Testis (tissue), 2 donors: ENCODE measurements at regions not wholly inside any gene's neighbourhood (a gene's known extent, or its start where the extent isn't known, plus 50 kb on each side); places are given as distances from the start of the nearest gene placed in this dataset.

Experiments used
- DNase-seq: peaks from one replicate; pipeline ENCODE4 v3.0.0-alpha.2; 2019
- H3K27ac ChIP-seq, 2 donors: fragments of 200-600 bp; sonication (generic); one replicate each; pipeline ENCODE4 v1.5.1; 2019
- H3K27me3 ChIP-seq: fragments of 200-600 bp; sonication (generic); one replicate; pipeline ENCODE4 v1.5.1; 2019
- H3K36me3 ChIP-seq: fragments of 200-600 bp; sonication (generic); one replicate; pipeline ENCODE4 v1.5.1; 2017; ENCODE audit warnings: low read depth; ENCODE audit errors: missing control alignments
- H3K4me1 ChIP-seq: fragments of 200-600 bp; sonication (generic); one replicate; pipeline ENCODE4 v1.5.1; 2019
- H3K4me3 ChIP-seq, 2 donors: fragments of 200-600 bp; sonication (generic); one replicate each; pipeline ENCODE4 v1.5.1; 2017 to 2019
- H3K9me3 ChIP-seq: fragments of 200-600 bp; sonication (generic); one replicate; pipeline ENCODE4 v1.5.1; 2017
- POLR2A ChIP-seq: fragments of 450-650 bp; IDR thresholded peaks from one replicate; pipeline ENCODE4 v1.6.1; 2017; ENCODE audit warnings: antibody characterized with exemption, mild to moderate bottlenecking, moderate library complexity
- WGBS, 2 donors: methylation state at CpG; one replicate each; pipeline ENCODE4 v1.1.5; 2018; 5-methylcytosine and 5-hydroxymethylcytosine counted together
- intact Hi-C: fragments of 100-400 bp; cut with DNase I; formaldehyde crosslinking; loops from one replicate; pipeline ENCODE4 v1.15.1; 2023; ENCODE audit warnings: low total_unique reads
- TF ChIP-seq, protein P1 (sequence below), 3 experiments: fragments of 450-650 bp in 2 of 3; fragments of 200-600 bp in 1 of 3; sonication (generic) in 1 of 3; IDR thresholded peaks; one replicate each; pipeline ENCODE4 v1.5.1; 2016 to 2019; ENCODE audit warnings: antibody characterized with exemption in 3 of 3, mild to moderate bottlenecking in 2 of 3, moderate library complexity in 1 of 3

DNA sequence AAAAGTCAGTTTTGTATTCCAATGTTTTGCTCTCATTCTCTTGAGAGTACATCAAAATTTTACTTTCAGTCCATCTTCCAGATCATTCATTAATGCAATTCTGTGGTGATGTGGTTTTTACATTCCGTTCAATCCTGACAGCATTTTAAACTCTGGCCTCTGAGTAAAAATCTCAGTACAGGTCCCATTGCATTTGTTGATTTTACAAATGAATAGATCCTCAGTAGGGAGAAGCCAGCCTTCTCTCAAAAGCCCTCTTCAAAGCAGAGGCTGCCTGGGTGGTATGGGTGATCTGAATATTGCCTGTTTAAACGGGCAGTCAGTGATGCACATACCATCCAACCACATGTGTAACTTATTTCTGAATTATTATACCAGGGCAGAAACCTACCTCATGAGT, 72.5 kb upstream of the TSC22D2 start:
- intact Hi-C loops = no loop called here
- Histone ChIP-seq H3K4me3 (no peak overlapping the region), H3K4me1 (peaks cover 5% of the 10 kb centered on the region), H3K9me3 (no peaks in the 10 kb centered on the region), H3K27me3 (no peaks in the 10 kb centered on the region), H3K36me3 (no peaks in the 10 kb centered on the region), H3K27ac (no peak overlapping the region)
- TF ChIP-seq POLR2A = no peak
- TF ChIP-seq, protein P1, sequence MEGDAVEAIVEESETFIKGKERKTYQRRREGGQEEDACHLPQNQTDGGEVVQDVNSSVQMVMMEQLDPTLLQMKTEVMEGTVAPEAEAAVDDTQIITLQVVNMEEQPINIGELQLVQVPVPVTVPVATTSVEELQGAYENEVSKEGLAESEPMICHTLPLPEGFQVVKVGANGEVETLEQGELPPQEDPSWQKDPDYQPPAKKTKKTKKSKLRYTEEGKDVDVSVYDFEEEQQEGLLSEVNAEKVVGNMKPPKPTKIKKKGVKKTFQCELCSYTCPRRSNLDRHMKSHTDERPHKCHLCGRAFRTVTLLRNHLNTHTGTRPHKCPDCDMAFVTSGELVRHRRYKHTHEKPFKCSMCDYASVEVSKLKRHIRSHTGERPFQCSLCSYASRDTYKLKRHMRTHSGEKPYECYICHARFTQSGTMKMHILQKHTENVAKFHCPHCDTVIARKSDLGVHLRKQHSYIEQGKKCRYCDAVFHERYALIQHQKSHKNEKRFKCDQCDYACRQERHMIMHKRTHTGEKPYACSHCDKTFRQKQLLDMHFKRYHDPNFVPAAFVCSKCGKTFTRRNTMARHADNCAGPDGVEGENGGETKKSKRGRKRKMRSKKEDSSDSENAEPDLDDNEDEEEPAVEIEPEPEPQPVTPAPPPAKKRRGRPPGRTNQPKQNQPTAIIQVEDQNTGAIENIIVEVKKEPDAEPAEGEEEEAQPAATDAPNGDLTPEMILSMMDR (IDR thresholded peaks at IDR 0.05) = no peak
- WGBS, 2 donors = 75 to 80% methylated on average over 2 of the region's 2 CpGs
- no peak for DNase-seq

DNA sequence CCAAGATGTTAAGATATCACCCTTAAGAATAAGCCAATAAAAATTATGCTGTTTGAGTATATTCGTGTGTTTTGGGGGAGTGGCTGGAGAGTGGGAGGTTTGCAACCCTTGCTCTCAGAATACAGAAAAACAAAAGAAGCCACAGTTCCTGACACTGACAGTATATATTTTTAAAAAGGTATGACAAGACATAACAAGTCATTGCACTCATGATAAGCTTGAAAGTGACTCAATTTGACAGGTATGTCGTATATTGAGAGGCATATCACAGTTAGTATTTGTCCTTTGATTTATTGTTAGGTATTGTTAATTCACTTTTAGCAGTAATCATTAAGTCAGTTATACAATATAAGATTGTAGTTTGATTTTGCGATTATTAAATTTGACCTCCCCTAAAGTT, 73.1 kb upstream of the TSC22D2 start:
- Histone ChIP-seq H3K9me3 (no peaks in the 10 kb centered on the region), H3K36me3 (no peaks in the 10 kb centered on the region), H3K4me1 (peaks cover 5% of the 10 kb centered on the region), H3K4me3 (no peak overlapping the region), H3K27me3 (no peaks in the 10 kb centered on the region), H3K27ac (no peak overlapping the region)
- TF ChIP-seq, protein P1 (IDR thresholded peaks at IDR 0.05) = no peak
- TF ChIP-seq POLR2A = no peak
- intact Hi-C loops = no loop called here
- no peak for DNase-seq
- WGBS, 2 donors = 64 to 71% methylated on average over 3 of the region's 3 CpGs

DNA sequence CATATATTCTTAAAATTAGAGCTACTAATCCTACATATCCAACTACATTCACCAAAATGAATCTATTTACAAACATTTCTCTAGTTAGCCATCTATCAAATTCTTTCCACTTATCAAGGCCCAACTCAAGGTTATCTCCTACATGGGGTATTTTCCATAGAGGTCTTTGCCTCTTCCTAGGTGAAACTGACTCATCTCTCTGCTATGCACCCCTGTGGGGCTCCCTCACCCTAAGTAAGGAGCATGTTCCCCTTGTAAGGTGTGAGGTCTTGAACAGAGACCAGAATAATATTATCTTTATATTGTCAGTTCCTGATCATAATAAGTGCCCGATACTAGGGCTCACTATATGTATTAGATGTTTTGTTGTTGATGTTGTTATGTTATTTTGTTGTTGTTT, 74.6 kb upstream of the TSC22D2 start:
- intact Hi-C loops = no loop called here

DNA sequence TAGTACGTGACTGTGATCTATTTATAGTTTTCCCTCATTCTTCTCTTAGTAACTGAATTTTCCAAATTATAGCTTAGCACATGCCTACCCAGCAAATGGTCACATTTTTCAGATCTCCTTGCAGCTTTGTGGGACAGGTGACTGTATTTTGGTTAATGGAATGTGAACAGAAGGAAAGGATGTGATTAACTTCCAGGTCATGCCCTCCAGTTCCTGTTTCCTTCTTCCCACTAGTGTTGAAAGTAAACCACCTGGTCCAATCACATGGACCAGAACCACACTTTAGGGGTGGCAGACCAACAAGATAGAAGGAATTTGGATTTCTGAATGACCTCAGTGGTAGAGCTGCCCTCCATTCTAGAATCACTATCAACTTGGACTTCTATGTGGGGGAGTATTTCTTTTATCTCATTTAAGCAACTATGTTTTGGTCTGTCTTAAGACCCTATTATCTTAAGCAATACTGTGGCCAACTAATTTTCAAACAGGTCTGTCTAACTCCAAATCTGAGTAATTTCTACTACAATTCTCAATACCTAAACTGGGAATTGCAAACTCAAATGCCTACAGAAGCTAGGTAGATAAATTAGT, 76.0 kb upstream of the TSC22D2 start:
- WGBS, 2 donors = 24 to 32% methylated on average over 1 of the region's 1 CpG
- no peak for DNase-seq
- Histone ChIP-seq H3K9me3 (no peaks in the 10 kb centered on the region), H3K4me1 (peaks cover 5% of the 10 kb centered on the region), H3K36me3 (no peaks in the 10 kb centered on the region), H3K4me3 (no peak overlapping the region), H3K27ac (no peak overlapping the region), H3K27me3 (no peaks in the 10 kb centered on the region)
- intact Hi-C loops = no loop called here
- TF ChIP-seq, protein P1 (IDR thresholded peaks at IDR 0.05) = no peak
- no peak for TF ChIP-seq POLR2A

More for the DNA sequence above, 74.6 kb upstream of the TSC22D2 start:
- H3K4me1 ChIP-seq = peaks cover 5% of the 10 kb centered on the region
- 89 to 92% methylated on average over 1 of the region's 1 CpG for WGBS, 2 donors
- no peaks in the 10 kb centered on the region for H3K27me3 ChIP-seq
- TF ChIP-seq, protein P1 (IDR thresholded peaks at IDR 0.05) = no peak
- TF ChIP-seq POLR2A = no peak
- H3K9me3 ChIP-seq = no peaks in the 10 kb centered on the region
- H3K27ac ChIP-seq = no peak overlapping the region
- no peak overlapping the region for H3K4me3 ChIP-seq
- no peaks in the 10 kb centered on the region for H3K36me3 ChIP-seq
- DNase-seq = no peak

DNA sequence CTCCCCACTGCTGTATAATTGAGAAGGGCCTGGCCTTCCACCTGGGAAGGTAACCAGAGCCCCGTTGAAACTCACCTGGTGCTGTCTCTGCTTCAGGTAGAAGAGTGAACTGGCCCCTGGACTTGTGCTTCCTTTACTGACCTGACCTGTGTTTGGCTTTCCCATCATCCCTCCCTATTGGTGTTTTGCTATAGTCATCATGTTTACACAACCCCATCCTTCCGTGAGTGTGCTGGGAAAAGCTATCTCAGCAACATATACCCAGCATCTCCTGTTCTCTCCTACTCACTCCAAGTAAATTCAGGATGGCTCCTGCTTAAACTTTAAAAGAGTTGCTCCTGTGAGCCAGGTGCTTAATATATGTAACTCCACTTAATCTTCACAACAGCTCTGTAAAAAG, 77.2 kb upstream of the TSC22D2 start:
- TF ChIP-seq, protein P1 (IDR thresholded peaks at IDR 0.05) = no peak
- no peak for TF ChIP-seq POLR2A
- 78 to 96% methylated on average over 2 of the region's 2 CpGs for WGBS, 2 donors
- Histone ChIP-seq H3K36me3 (no peaks in the 10 kb centered on the region), H3K9me3 (no peaks in the 10 kb centered on the region), H3K27me3 (no peaks in the 10 kb centered on the region), H3K4me1 (peaks cover 5% of the 10 kb centered on the region), H3K27ac (no peak overlapping the region), H3K4me3 (no peak overlapping the region)
- intact Hi-C loops = no loop called here
- DNase-seq = no peak
